SK-N-SH (cell line): ENCODE measurements at regions not wholly inside any gene's neighbourhood (a gene's known extent, or its start where the extent isn't known, plus 50 kb on each side); places are given as distances from the start of the nearest gene placed in this dataset.

Source experiments
- CTCF ChIA-PET: fragments of 300-600, 350-600 bp; formaldehyde crosslinking; extraction: SDS; loops from one replicate; lab custom pipeline; 2021; lab: Yijun Ruan, JAX
- POLR2A ChIA-PET: fragments of 350-600 bp; sonication (Branson Sonifier 250); formaldehyde crosslinking; extraction: SDS; loops from one replicate; lab custom pipeline; 2020; ENCODE audit warnings: antibody characterized with exemption, inconsistent platforms; lab: Yijun Ruan, JAX
- DNase-seq: peaks from one replicate; pipeline ENCODE4 v3.0.0; 2012
- H2AFZ ChIP-seq: fragments of 200-600 bp; sonication (generic); 2 replicates; pipeline ENCODE4 v1.8.1; 2016; ENCODE audit warnings: antibody characterized with exemption, mild to moderate bottlenecking, low read depth
- H3F3A ChIP-seq: fragments of 200-600 bp; sonication (generic); replicated peaks from 2 replicates; pipeline ENCODE3; 2016; ENCODE audit warnings: antibody characterized with exemption, mild to moderate bottlenecking; ENCODE audit not compliant: insufficient read depth
- H3K27ac ChIP-seq, 2 experiments: fragments of 200-500 bp in 1 of 2; fragments of 200-600 bp in 1 of 2; sonication (Bioruptor generic) in 1 of 2; sonication (generic), shearing (Covaris generic) in 1 of 2; 2 replicates each; pipeline versions ENCODE4 v1.5.1 to v1.6.1; 2014 to 2016; ENCODE audit warnings: low read depth in 2 of 2, inconsistent platforms in 1 of 2, low read length in 1 of 2, mild to moderate bottlenecking in 1 of 2, mixed read lengths in 1 of 2
- H3K27me3 ChIP-seq: fragments of 200-600 bp; sonication (generic), shearing (Covaris generic); 2 replicates; pipeline ENCODE4 v1.6.1; 2016; ENCODE audit warnings: mixed run types; ENCODE audit not compliant: insufficient read depth
- H3K36me3 ChIP-seq, 2 experiments: fragments of 200-500 bp in 1 of 2; fragments of 200-600 bp in 1 of 2; sonication (Bioruptor generic) in 1 of 2; sonication (generic) in 1 of 2; replicated peaks in 1 of 2; 2 replicates each; pipeline versions ENCODE3 to v1.5.1; 2014 to 2016; ENCODE audit warnings: low read length in 1 of 2, mild to moderate bottlenecking in 1 of 2; ENCODE audit not compliant: insufficient read depth in 2 of 2, control insufficient read depth in 1 of 2
- H3K4me1 ChIP-seq, 2 experiments: fragments of 200-500 bp in 1 of 2; fragments of 200-600 bp in 1 of 2; sonication (Bioruptor generic) in 1 of 2; sonication (generic), shearing (Covaris generic) in 1 of 2; 2 replicates each; pipeline versions ENCODE4 v1.5.1 to v1.6.1; 2014 to 2016; ENCODE audit warnings: low read depth in 1 of 2, low read length in 1 of 2, mixed run types in 1 of 2; ENCODE audit not compliant: insufficient read depth in 2 of 2, control insufficient read depth in 1 of 2
- H3K4me2 ChIP-seq: fragments of 200-600 bp; sonication (generic), shearing (Covaris generic); 2 replicates; pipeline ENCODE4 v1.6.1; 2017; ENCODE audit warnings: mixed run types
- H3K4me3 ChIP-seq, 2 experiments: fragments of 200-500 bp in 1 of 2; fragments of 200-600 bp in 1 of 2; sonication (Bioruptor generic) in 1 of 2; sonication (generic), shearing (Covaris generic) in 1 of 2; 2 replicates each; pipeline versions ENCODE4 v1.5.1 to v1.8.1; 2014 to 2016; ENCODE audit warnings: low read depth in 2 of 2, inconsistent platforms in 1 of 2, low read length in 1 of 2, mild to moderate bottlenecking in 1 of 2, mixed read lengths in 1 of 2, moderate library complexity in 1 of 2
- H3K79me2 ChIP-seq: fragments of 200-600 bp; sonication (generic); 2 replicates; pipeline ENCODE4 v1.8.1; 2017; ENCODE audit warnings: mild to moderate bottlenecking; ENCODE audit not compliant: insufficient read depth
- H3K9ac ChIP-seq: fragments of 200-600 bp; sonication (generic); 2 replicates; pipeline ENCODE4 v1.6.1; 2017; ENCODE audit warnings: mixed run types
- H3K9me2 ChIP-seq: fragments of 200-600 bp; sonication (generic); 2 replicates; pipeline ENCODE4 v1.6.1; 2017; ENCODE audit warnings: mixed run types
- H3K9me3 ChIP-seq: fragments of 200-600 bp; sonication (generic); 2 replicates; pipeline ENCODE4 v1.6.1; 2017; ENCODE audit warnings: mixed run types, mild to moderate bottlenecking, moderate library complexity
- H4K20me1 ChIP-seq: fragments of 200-600 bp; sonication (generic); 2 replicates; pipeline ENCODE4 v1.6.1; 2017; ENCODE audit warnings: mild to moderate bottlenecking, mixed run types; ENCODE audit not compliant: insufficient read depth
- ELF1 ChIP-seq: IDR thresholded peaks from 2 replicates; pipeline ENCODE4 v1.4.0; 2012
- EP300 ChIP-seq, 2 experiments: IDR thresholded peaks; 2 replicates each; pipeline versions ENCODE4 v1.4.0 to v1.6.1; 2012; ENCODE audit warnings: borderline replicate concordance in 1 of 2, low read depth in 1 of 2, low read length in 1 of 2
- EZH2phosphoT487 ChIP-seq: fragments of 200-600 bp; sonication (generic); IDR thresholded peaks from 2 replicates; pipeline ENCODE4 v1.6.1; 2017; ENCODE audit warnings: low read depth, mixed run types, mild to moderate bottlenecking, antibody characterized with exemption, moderate library complexity, borderline replicate concordance
- FOXJ3 ChIP-seq: sonication (generic); formaldehyde crosslinking; IDR thresholded peaks from 2 replicates; pipeline ENCODE4 v1.5.1; 2020; ENCODE audit warnings: mild to moderate bottlenecking, missing genetic modification reagents
- FOXM1 ChIP-seq: IDR thresholded peaks from 2 replicates; pipeline ENCODE4 v1.4.0; 2012; ENCODE audit warnings: low read depth, mild to moderate bottlenecking
- GABPA ChIP-seq: IDR thresholded peaks from 2 replicates; pipeline ENCODE4 v1.4.0; 2012; ENCODE audit warnings: low read depth, mild to moderate bottlenecking
- GATA2 ChIP-seq: sonication (generic); formaldehyde crosslinking; IDR thresholded peaks from 2 replicates; pipeline ENCODE4 v1.5.0; 2020; ENCODE audit warnings: mild to moderate bottlenecking, missing genetic modification reagents
- IRF3 ChIP-seq: fragments of 150-350 bp; IDR thresholded peaks from 2 replicates; pipeline ENCODE4 v1.6.1; 2016; ENCODE audit warnings: mild to moderate bottlenecking, low read depth, low read length
- MAX ChIP-seq: IDR thresholded peaks from 2 replicates; pipeline ENCODE4 v1.4.0; 2012; ENCODE audit warnings: low read depth
- MEF2A ChIP-seq: IDR thresholded peaks from 2 replicates; pipeline ENCODE4 v1.4.0; 2012; ENCODE audit warnings: low read depth, borderline replicate concordance
- MXI1 ChIP-seq: IDR thresholded peaks from 2 replicates; pipeline ENCODE4 v1.6.1; 2012; ENCODE audit warnings: mild to moderate bottlenecking, low read depth, low read length, improper control_type of control experiment
- NFIC ChIP-seq: IDR thresholded peaks from 2 replicates; pipeline ENCODE4 v1.4.0; 2012; ENCODE audit warnings: borderline replicate concordance
- NRF1 ChIP-seq: IDR thresholded peaks from 2 replicates; pipeline ENCODE4 v1.6.1; 2012; ENCODE audit warnings: low read depth, mild to moderate bottlenecking, low read length
- PBX3 ChIP-seq: IDR thresholded peaks from 2 replicates; pipeline ENCODE4; 2012
- RAD21 ChIP-seq: IDR thresholded peaks from 2 replicates; pipeline ENCODE4 v1.6.1; 2012; ENCODE audit warnings: mild to moderate bottlenecking, low read length
- RFX5 ChIP-seq: IDR thresholded peaks from 2 replicates; pipeline ENCODE4 v1.6.1; 2012; ENCODE audit warnings: mild to moderate bottlenecking, improper control_type of control experiment, low read length
- RXRA ChIP-seq: IDR thresholded peaks from 2 replicates; pipeline ENCODE4 v1.4.0; 2012; ENCODE audit warnings: low read depth, mild to moderate bottlenecking, borderline replicate concordance
- SIN3A ChIP-seq: IDR thresholded peaks from 2 replicates; pipeline ENCODE4 v1.6.1; 2012; ENCODE audit warnings: low read depth, mild to moderate bottlenecking, low read length, moderate library complexity, borderline replicate concordance
- TAF1 ChIP-seq: IDR thresholded peaks from 2 replicates; pipeline ENCODE4 v1.6.1; 2012; ENCODE audit warnings: low read depth, mild to moderate bottlenecking, low read length, moderate library complexity, borderline replicate concordance
- WGBS: methylation state at CpG from one replicate; pipeline ENCODE4 v1.1.6; 2017; ENCODE audit warnings: low lambda C conversion rate; 5-methylcytosine and 5-hydroxymethylcytosine counted together

- TF ChIP-seq IRF3 (no peak), ELF1 (no peak), FOXJ3 (CRISPR knock-in tag) (no peak), FOXM1 (no peak), MEF2A (no peak), NRF1 (no peak)
Measured at GRCh38 chr1:88296227-88296626, 387.8 kb upstream of the PKN2 start (continued).

- CTCF ChIA-PET, result no interaction called here
- no peaks in the 10 kb centered on the region for H3K4me1 ChIP-seq
- DNase-seq, result no peak
Measured at GRCh38 chr1:88296642-88297041, 387.4 kb upstream of the PKN2 start.

GRCh38 chr1:88298506-88298905 lies 385.6 kb upstream of the PKN2 start:
- Histone ChIP-seq H3F3A (no peaks in the 10 kb centered on the region), H3K27ac (no peak overlapping the region), H3K27me3 (no peaks in the 10 kb centered on the region; the same call in 1 of the 2 replicates), H2AFZ (no peak overlapping the region), H3K9me2 (0 out of 2 replicates have a peak, but pooled peaks cover 2% of the 10 kb centered on the region), H3K9ac (no peak overlapping the region), H4K20me1 (no peaks in the 10 kb centered on the region), H3K36me3 (no peaks in the 10 kb centered on the region), H3K4me2 (no peak overlapping the region), H3K79me2 (no peaks in the 10 kb centered on the region), H3K4me1 (no peaks in the 10 kb centered on the region), H3K9me3 (no peaks in the 10 kb centered on the region), H3K4me3 (no peak overlapping the region)
- no peak for TF ChIP-seq FOXJ3 (CRISPR knock-in tag)
- 7% methylated on average over 1 of the region's 1 CpG for WGBS
- no peak for DNase-seq
- POLR2A ChIA-PET, result no interaction called here
- CTCF ChIA-PET, result interaction anchor here (0.6 kb wide), 1 partner anchor 87 kb away, joined by 3 read pairs; no protein-coding TSS in a partner anchor

More at GRCh38 chr1:88296642-88297041, 387.4 kb upstream of the PKN2 start:
- Histone ChIP-seq H3K79me2 (no peaks in the 10 kb centered on the region), H3K4me3 (no peak overlapping the region), H3K27ac (no peak overlapping the region), H3K9me2 (0 out of 2 replicates have a peak, but pooled peaks cover 2% of the 10 kb centered on the region), H3F3A (no peaks in the 10 kb centered on the region), H3K4me2 (no peak overlapping the region), H3K9ac (no peak overlapping the region), H2AFZ (no peak overlapping the region), H4K20me1 (no peaks in the 10 kb centered on the region), H3K9me3 (no peaks in the 10 kb centered on the region), H3K27me3 (no peaks in the 10 kb centered on the region; the same call in 1 of the 2 replicates), H3K36me3 (no peaks in the 10 kb centered on the region)
- POLR2A ChIA-PET, result no interaction called here
- TF ChIP-seq MAX, result no peak
- 19% methylated on average over 2 of the region's 2 CpGs for WGBS

- H3K27me3 ChIP-seq, result no peaks in the 10 kb centered on the region; the same call in 1 of the 2 replicates
- no peak overlapping the region for H3K4me2 ChIP-seq
- CTCF ChIA-PET, result no interaction called here
- peaks cover 3% of the 10 kb centered on the region for H3F3A ChIP-seq
- no peaks in the 10 kb centered on the region for H3K4me1 ChIP-seq
- H3K27ac ChIP-seq, result no peak overlapping the region
- no peaks in the 10 kb centered on the region for H4K20me1 ChIP-seq
- H3K9me3 ChIP-seq, result no peaks in the 10 kb centered on the region
- DNase-seq, result no peak
- no peaks in the 10 kb centered on the region for H3K79me2 ChIP-seq
- 42% methylated on average over 2 of the region's 2 CpGs for WGBS
- H3K9me2 ChIP-seq, result 0 out of 2 replicates have a peak, but pooled peaks cover 2% of the 10 kb centered on the region
- H3K9ac ChIP-seq, result no peak overlapping the region
- POLR2A ChIA-PET, result no interaction called here
- H3K36me3 ChIP-seq, result no peaks in the 10 kb centered on the region
- H2AFZ ChIP-seq, result no peak overlapping the region
- H3K4me3 ChIP-seq, result no peak overlapping the region
- TF ChIP-seq RFX5 (no peak), NFIC (no peak), MXI1 (no peak), PBX3 (no peak), RAD21 (no peak), ELF1 (no peak), GATA2 (CRISPR knock-in tag) (no peak), EZH2phosphoT487 (no peak), TAF1 (no peak), GABPA (no peak), SIN3A (no peak), MEF2A (no peak), RXRA (no peak), EP300 (IDR thresholded peaks at IDR 0.05; ENCODE audit: borderline replicate concordance in 1 of 2, low read depth in 1 of 2, low read length in 1 of 2) (no peak)
Measured at GRCh38 chr1:88300752-88301263, 383.3 kb upstream of the PKN2 start.
